Mesodermal cell (in vitro differentiated cells): ENCODE measurements at regions not wholly inside any gene's neighbourhood (a gene's known extent, or its start where the extent isn't known, plus 50 kb on each side); places are given as distances from the start of the nearest gene placed in this dataset.

Experiments used
- H3K27ac ChIP-seq: 2 replicates; pipeline ENCODE4 v1.7.0; 2013; ENCODE audit warnings: mild to moderate bottlenecking, low read depth, low read length, moderate library complexity; ENCODE audit not compliant: severe bottlenecking
- H3K36me3 ChIP-seq: 2 replicates; pipeline ENCODE4 v1.7.1; 2013; ENCODE audit warnings: mild to moderate bottlenecking, low read length, moderate library complexity; ENCODE audit not compliant: control insufficient read depth, insufficient read depth
- H3K4me1 ChIP-seq: one replicate; pipeline ENCODE4 v1.7.1; 2013; ENCODE audit warnings: mild to moderate bottlenecking, low read length; ENCODE audit not compliant: insufficient read depth, control insufficient read depth, poor library complexity, severe bottlenecking
- H3K4me3 ChIP-seq: 2 replicates; pipeline ENCODE4 v1.7.0; 2013; ENCODE audit warnings: low read length, control low read depth, mild to moderate bottlenecking; ENCODE audit not compliant: insufficient read depth, poor library complexity, severe bottlenecking; ENCODE audit errors: extremely low read depth
- H3K9me3 ChIP-seq: 2 replicates; pipeline ENCODE4 v1.7.1; 2013; ENCODE audit warnings: mild to moderate bottlenecking, low read length, moderate library complexity; ENCODE audit not compliant: control insufficient read depth
- WGBS, 2 experiments: methylation state at CpG; one replicate each; pipeline ENCODE4 v1.1.5; 2013; ENCODE audit warnings: missing lambda C conversion rate in 2 of 2; ENCODE audit not compliant: insufficient coverage in 2 of 2; 5-methylcytosine and 5-hydroxymethylcytosine counted together

DNA sequence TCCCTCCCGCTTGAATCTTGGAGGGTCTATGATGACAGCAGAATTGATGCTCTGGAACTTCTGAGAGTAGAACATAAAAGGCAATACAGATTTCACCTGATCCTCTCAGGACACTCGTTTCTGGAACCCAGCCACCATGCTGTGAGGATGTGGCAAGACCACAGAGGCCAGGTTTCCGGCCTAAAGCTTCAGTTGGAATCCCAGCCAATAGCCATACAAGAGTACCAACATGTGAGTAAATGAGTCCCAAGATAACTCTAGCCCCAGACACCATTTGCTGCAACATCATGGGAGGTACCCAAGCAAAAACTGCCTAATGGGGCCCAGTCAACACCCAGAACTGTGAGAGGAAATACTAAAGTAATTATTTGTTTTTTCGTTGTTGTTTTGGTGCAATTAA is 65.7 kb upstream of the MARCHF11 start:
- H3K4me1 ChIP-seq, result no peaks in the 10 kb centered on the region
- no peak overlapping the region for H3K27ac ChIP-seq
- no peaks in the 10 kb centered on the region for H3K36me3 ChIP-seq
- H3K9me3 ChIP-seq, result no peaks in the 10 kb centered on the region
- no peak overlapping the region for H3K4me3 ChIP-seq
- 63% methylated on average over 2 of the region's 4 CpGs; no CpG with 5 or more reads in 1 of the 2 experiments for WGBS, 2 experiments

DNA sequence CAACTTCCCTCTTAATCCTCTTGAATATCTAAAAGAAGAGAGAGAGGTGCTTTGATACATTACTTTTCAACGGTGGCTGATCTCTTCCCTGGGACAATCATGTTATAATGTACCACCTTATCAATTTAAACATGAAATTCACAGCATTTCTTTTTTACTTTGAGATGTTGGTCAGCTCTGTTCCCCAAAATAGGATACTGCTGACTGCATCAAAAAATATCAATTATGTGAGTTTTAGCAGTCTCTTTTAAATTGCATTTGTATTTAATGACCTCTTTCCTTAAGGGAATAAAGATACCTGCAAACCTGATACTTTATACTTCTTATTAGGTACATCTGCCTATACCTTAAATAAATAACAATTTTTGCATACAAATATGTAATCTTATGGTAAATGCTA is 58.4 kb upstream of the MARCHF11 start:
- H3K4me3 ChIP-seq, result no peak overlapping the region
- no peak overlapping the region for H3K27ac ChIP-seq
- no peaks in the 10 kb centered on the region for H3K36me3 ChIP-seq
- no peaks in the 10 kb centered on the region for H3K9me3 ChIP-seq
- no peaks in the 10 kb centered on the region for H3K4me1 ChIP-seq
- WGBS, 2 experiments, result no CpG with 5 or more reads among the region's 1 CpG

DNA sequence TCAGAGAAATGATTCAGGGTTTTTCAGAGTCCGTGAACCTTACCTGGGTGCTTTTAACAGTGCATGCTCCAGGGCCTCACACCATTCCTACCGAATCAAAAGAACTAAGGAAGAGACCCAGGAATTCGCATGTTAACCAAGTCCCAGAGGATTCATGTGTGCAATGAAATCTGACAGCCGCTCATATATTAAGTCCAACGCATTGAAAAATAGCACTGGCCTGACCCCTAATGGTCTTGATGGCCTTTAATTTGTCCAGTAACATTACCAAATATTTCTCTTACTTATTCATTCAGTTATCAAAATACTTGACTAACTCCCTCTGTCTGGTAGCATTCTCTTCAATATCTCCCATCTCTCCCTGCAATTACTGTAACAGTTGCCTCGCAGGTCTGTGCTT is 55.0 kb upstream of the MARCHF11 start:
- H3K9me3 ChIP-seq, result no peaks in the 10 kb centered on the region
- no peak overlapping the region for H3K27ac ChIP-seq
- WGBS, 2 experiments, result 91 to 100% methylated on average over 5 to 6 of the region's 6 CpGs
- no peaks in the 10 kb centered on the region for H3K4me1 ChIP-seq
- no peaks in the 10 kb centered on the region for H3K36me3 ChIP-seq
- H3K4me3 ChIP-seq, result no peak overlapping the region

DNA sequence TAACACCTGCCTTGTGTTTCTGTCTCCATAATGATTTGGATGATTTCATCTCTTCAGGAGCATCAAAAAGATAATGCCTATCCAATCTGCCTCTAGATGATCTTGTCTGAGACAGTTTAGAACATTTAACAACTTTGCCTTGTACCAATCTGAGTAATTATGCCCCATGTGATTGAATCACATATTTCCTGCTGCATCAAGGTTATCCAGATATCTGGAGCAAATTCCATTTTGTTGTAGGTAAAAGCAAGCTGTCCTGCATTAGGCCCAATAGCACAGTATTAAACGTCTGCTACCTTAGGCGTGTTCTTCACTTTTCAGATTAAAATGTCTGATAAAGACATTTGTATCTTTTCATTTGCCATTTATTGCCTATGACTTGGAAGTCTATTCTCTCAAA is 54.1 kb upstream of the MARCHF11 start:
- H3K27ac ChIP-seq, result no peak overlapping the region
- no peaks in the 10 kb centered on the region for H3K9me3 ChIP-seq
- 83 to 100% methylated on average over 1 of the region's 2 CpGs for WGBS, 2 experiments
- no peak overlapping the region for H3K4me3 ChIP-seq
- H3K36me3 ChIP-seq, result no peaks in the 10 kb centered on the region
- H3K4me1 ChIP-seq, result no peaks in the 10 kb centered on the region

DNA sequence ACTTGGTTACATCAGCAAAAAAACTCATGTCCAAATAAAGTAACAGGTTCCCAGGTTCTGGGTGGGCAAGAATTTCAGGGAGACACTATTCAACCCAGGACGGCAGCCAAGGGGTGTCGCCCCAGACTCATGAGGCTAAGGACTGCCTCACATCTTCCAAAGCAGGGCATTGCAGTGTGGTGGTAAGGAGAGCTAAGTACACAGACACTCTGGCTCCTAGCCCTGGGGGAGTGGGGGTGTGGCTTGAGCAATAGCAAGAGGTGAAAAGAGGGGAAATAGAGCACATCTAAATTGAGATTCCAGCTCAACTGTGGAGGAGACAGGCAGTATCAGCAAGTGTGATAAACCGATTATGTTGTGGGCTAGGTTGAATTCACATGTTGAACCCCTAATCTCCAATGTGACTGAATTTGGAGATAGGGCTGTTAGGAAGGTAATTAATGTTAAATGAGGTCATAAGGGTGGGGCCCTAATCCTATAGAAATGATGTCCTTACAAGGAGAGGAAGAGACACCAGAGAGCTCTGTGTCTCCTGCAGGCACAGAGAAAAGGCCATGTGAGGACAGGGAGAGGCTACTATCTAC is 49.9 kb upstream of the MARCHF11 start:
- Histone ChIP-seq H3K36me3 (no peaks in the 10 kb centered on the region), H3K9me3 (no peaks in the 10 kb centered on the region), H3K4me3 (no peak overlapping the region), H3K4me1 (no peaks in the 10 kb centered on the region), H3K27ac (no peak overlapping the region)
- 65 to 70% methylated on average over 2 to 3 of the region's 3 CpGs for WGBS, 2 experiments
